DOHH2 (cell line): ENCODE measurements at regions not wholly inside any gene's neighbourhood (a gene's known extent, or its start where the extent isn't known, plus 50 kb on each side); places are given as distances from the start of the nearest gene placed in this dataset.

Experiments
- H3F3A ChIP-seq: fragments of 200-600 bp; sonication (generic), shearing (Covaris generic); 2 replicates; pipeline ENCODE4 v1.6.0; 2016; ENCODE audit warnings: antibody characterized with exemption, mild to moderate bottlenecking; ENCODE audit not compliant: control insufficient read depth, insufficient read depth
- H3K27ac ChIP-seq: fragments of 200-600 bp; sonication (generic); 2 replicates; pipeline ENCODE4 v1.5.1; 2014; ENCODE audit warnings: low read depth, mild to moderate bottlenecking, low read length, moderate library complexity
- H3K27me3 ChIP-seq: fragments of 200-600 bp; sonication (generic); 2 replicates; pipeline ENCODE4 v1.6.1; 2014; ENCODE audit warnings: mild to moderate bottlenecking, low read length, mixed read lengths; ENCODE audit not compliant: control insufficient read depth
- H3K36me3 ChIP-seq: fragments of 200-600 bp; sonication (generic); 2 replicates; pipeline ENCODE4 v1.6.1; 2014; ENCODE audit warnings: mild to moderate bottlenecking, low read length, moderate library complexity, mixed read lengths; ENCODE audit not compliant: control insufficient read depth
- H3K4me1 ChIP-seq: fragments of 200-600 bp; sonication (generic); 2 replicates; pipeline ENCODE4 v1.6.1; 2014; ENCODE audit warnings: mild to moderate bottlenecking, low read length, mixed read lengths; ENCODE audit not compliant: control insufficient read depth
- H3K4me2 ChIP-seq: fragments of 200-600 bp; sonication (generic); 2 replicates; pipeline ENCODE4 v1.6.0; 2014; ENCODE audit warnings: mild to moderate bottlenecking, low read length, moderate library complexity
- H3K4me3 ChIP-seq: fragments of 200-600 bp; sonication (generic); 2 replicates; pipeline ENCODE4 v1.5.1; 2014; ENCODE audit warnings: mild to moderate bottlenecking, low read length, mixed read lengths
- H3K79me2 ChIP-seq: fragments of 200-600 bp; sonication (generic); 2 replicates; pipeline ENCODE4 v1.6.1; 2014; ENCODE audit warnings: mild to moderate bottlenecking, low read length, mixed read lengths; ENCODE audit not compliant: control insufficient read depth
- H3K9me2 ChIP-seq: fragments of 200-600 bp; sonication (generic); replicated peaks from 2 replicates; pipeline ENCODE4 v1.6.1; 2014; ENCODE audit warnings: mild to moderate bottlenecking, low read length, mixed read lengths; ENCODE audit not compliant: control insufficient read depth
- H3K9me3 ChIP-seq: fragments of 200-600 bp; sonication (generic); 2 replicates; pipeline ENCODE4 v1.6.1; 2014; ENCODE audit warnings: antibody characterized with exemption, low read length, mixed read lengths; ENCODE audit not compliant: control insufficient read depth, insufficient read depth
- H4K20me1 ChIP-seq: fragments of 200-600 bp; sonication (generic); 2 replicates; pipeline ENCODE4 v1.6.0; 2014; ENCODE audit warnings: low read depth, mild to moderate bottlenecking, antibody characterized with exemption, low read length, moderate library complexity; ENCODE audit not compliant: control insufficient read depth, insufficient read depth
- CTCF ChIP-seq: fragments of 200-600 bp; sonication (generic); IDR thresholded peaks from one replicate; pipeline ENCODE4 v1.5.1; 2014; ENCODE audit warnings: antibody characterized with exemption, mild to moderate bottlenecking, low read depth, low read length; ENCODE audit not compliant: poor library complexity, severe bottlenecking
- EZH2phosphoT487 ChIP-seq: fragments of 200-600 bp; sonication (generic); IDR thresholded peaks from 2 replicates; pipeline ENCODE4 v1.6.1; 2017; ENCODE audit warnings: borderline replicate concordance, mild to moderate bottlenecking, antibody characterized with exemption, low read length, moderate library complexity, mixed read lengths

GRCh38 chr6:65787787-65788186 lies 80.8 kb upstream of the EYS start:
- Histone ChIP-seq H3K9me2 (no peaks in the 10 kb centered on the region), H3K79me2 (no peaks in the 10 kb centered on the region), H3K27ac (no peak overlapping the region), H3K4me3 (no peak overlapping the region), H3K4me2 (no peak overlapping the region), H3K36me3 (no peaks in the 10 kb centered on the region), H4K20me1 (no peaks in the 10 kb centered on the region), H3F3A (no peaks in the 10 kb centered on the region), H3K4me1 (no peaks in the 10 kb centered on the region), H3K27me3 (no peaks in the 10 kb centered on the region), H3K9me3 (no peaks in the 10 kb centered on the region)
- TF ChIP-seq EZH2phosphoT487 (no peak), CTCF (no peak)

GRCh38 chr6:65786815-65787214 lies 79.8 kb upstream of the EYS start:
- Histone ChIP-seq H3F3A (no peaks in the 10 kb centered on the region), H3K79me2 (no peaks in the 10 kb centered on the region), H4K20me1 (no peaks in the 10 kb centered on the region), H3K36me3 (no peaks in the 10 kb centered on the region), H3K9me3 (no peaks in the 10 kb centered on the region), H3K27me3 (no peaks in the 10 kb centered on the region), H3K4me1 (no peaks in the 10 kb centered on the region), H3K4me2 (no peak overlapping the region), H3K27ac (no peak overlapping the region), H3K9me2 (no peaks in the 10 kb centered on the region), H3K4me3 (no peak overlapping the region)
- TF ChIP-seq EZH2phosphoT487 (no peak), CTCF (no peak)

GRCh38 chr6:65780691-65781090 lies 73.7 kb upstream of the EYS start:
- H3K4me1 ChIP-seq = no peaks in the 10 kb centered on the region
- no peaks in the 10 kb centered on the region for H3K9me3 ChIP-seq
- H3K79me2 ChIP-seq = no peaks in the 10 kb centered on the region
- H3K36me3 ChIP-seq = no peaks in the 10 kb centered on the region
- no peak overlapping the region for H3K4me2 ChIP-seq
- no peaks in the 10 kb centered on the region for H4K20me1 ChIP-seq
- H3K27ac ChIP-seq = no peak overlapping the region
- H3F3A ChIP-seq = no peaks in the 10 kb centered on the region
- no peak for TF ChIP-seq EZH2phosphoT487
- TF ChIP-seq CTCF = no peak
- H3K27me3 ChIP-seq = no peaks in the 10 kb centered on the region
- H3K9me2 ChIP-seq = no peaks in the 10 kb centered on the region
- no peak overlapping the region for H3K4me3 ChIP-seq

GRCh38 chr6:65776332-65776731 lies 69.3 kb upstream of the EYS start:
- no peaks in the 10 kb centered on the region for H3K36me3 ChIP-seq

More at GRCh38 chr6:65776332-65776731, 69.3 kb upstream of the EYS start:
- H3K4me2 ChIP-seq = no peak overlapping the region
- H3F3A ChIP-seq = no peaks in the 10 kb centered on the region
- no peaks in the 10 kb centered on the region for H3K79me2 ChIP-seq
- peaks cover 6% of the 10 kb centered on the region; the same call in 1 of the 2 replicates for H3K9me3 ChIP-seq
- H4K20me1 ChIP-seq = no peaks in the 10 kb centered on the region
- H3K9me2 ChIP-seq = no peaks in the 10 kb centered on the region
- no peak for TF ChIP-seq EZH2phosphoT487
- TF ChIP-seq CTCF = no peak
- H3K27ac ChIP-seq = no peak overlapping the region
- no peaks in the 10 kb centered on the region for H3K4me1 ChIP-seq
- no peaks in the 10 kb centered on the region for H3K27me3 ChIP-seq
- no peak overlapping the region for H3K4me3 ChIP-seq
